ELR (cell line): ENCODE measurements at regions not wholly inside any gene's neighbourhood (a gene's known extent, or its start where the extent isn't known, plus 50 kb on each side); places are given as distances from the start of the nearest gene placed in this dataset.

Source experiments
- DNase-seq: peaks from one replicate; pipeline ENCODE4 v3.0.0-alpha.2; 2015; ENCODE audit warnings: low read depth

DNA sequence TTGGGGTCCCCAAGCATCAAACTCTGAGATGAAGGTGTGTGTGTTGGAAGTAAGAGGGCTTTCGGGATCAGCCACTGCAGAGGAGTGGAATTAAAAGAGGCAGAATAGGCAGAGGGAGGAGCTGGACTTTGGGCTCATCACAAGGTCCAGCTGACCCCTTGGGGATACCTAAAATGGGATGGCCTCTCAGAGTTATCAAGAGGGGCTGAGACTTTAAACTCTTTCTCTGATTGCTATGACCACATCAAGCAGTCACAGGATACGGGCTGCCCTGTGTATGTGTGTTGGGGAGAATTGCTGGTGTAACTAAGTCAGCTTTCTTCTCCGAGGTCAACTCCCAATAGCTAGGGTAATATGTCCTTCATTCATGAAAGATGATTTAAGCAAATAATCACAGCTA lies 127.7 kb upstream of the SLC14A2 start:
- no peak for DNase-seq

DNA sequence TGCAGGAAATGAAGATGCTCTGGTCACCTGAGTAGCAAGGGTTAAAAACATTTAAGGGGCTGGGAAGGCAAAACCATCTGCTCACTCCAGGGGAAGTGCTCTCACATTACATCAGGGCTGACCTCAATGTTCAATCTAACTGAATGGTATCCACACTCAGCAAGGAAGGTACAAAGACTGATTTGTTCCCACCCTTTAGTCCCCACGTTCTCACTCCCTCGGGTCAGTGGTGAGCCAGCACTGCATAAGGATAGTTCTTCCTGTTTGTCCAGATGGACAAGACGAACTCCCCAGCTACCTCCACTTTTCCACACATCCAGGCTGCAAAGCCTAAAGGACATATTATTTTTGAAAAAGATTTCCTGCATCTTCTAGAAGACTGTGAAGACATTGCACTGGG lies 126.6 kb upstream of the SLC14A2 start:
- no peak for DNase-seq

DNA sequence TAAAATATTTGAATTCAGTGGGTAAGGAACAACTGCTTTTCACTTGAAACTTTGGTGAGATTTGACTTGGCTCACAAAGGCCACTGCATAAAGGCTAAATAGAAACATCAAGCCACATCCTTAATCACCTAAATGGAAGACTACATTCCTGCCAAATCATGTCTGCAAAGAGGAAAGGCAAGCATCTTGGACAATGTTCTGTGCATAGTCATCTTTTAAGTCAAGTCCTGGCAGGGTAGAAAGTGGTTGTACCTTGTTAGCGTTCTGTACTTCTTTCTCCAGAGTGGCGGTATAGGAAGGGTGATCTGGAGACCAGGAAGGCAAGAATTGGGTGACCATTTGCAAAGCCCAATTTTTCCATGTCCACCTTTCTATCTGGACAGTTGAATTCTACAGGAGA lies 121.4 kb upstream of the SLC14A2 start:
- DNase-seq = no peak

DNA sequence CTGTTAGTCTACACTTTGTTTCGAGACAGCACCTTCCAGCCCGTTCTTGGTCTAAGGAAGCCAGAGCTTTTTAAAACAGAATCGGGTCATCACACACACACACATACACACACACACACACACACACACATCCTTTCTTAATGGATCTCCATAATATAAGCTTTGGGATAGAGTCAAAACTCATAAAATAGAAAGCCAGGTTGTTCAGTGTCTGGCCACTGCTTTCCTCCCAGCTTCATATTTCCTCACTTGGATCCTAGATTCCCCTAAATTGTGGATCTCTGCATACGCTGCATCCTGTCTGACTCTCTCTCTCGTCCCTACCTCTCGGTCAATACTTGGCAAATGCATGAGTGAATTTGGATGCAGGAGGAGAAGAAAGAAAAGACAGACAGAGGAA lies 120.5 kb upstream of the SLC14A2 start:
- DNase-seq = no peak

DNA sequence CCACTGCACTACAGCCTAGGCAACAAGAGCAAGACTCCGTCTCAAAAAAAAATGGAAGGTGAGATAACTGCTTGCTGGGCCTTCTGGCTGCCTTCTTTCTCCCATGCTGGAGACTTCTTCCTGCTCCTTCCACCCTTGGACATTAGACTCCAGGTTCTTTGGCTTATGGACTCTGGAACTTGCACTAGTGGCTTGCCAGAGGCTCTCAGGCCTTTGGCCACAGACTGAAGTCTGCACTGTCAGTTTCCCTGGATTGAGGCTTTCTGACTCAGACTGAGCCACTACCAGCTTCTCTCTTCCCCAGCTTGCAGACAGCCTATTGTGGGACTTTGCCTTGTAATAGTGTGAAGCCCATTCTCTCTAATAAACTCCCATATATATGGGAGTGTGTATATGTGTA lies 118.5 kb upstream of the SLC14A2 start:
- no peak for DNase-seq

DNA sequence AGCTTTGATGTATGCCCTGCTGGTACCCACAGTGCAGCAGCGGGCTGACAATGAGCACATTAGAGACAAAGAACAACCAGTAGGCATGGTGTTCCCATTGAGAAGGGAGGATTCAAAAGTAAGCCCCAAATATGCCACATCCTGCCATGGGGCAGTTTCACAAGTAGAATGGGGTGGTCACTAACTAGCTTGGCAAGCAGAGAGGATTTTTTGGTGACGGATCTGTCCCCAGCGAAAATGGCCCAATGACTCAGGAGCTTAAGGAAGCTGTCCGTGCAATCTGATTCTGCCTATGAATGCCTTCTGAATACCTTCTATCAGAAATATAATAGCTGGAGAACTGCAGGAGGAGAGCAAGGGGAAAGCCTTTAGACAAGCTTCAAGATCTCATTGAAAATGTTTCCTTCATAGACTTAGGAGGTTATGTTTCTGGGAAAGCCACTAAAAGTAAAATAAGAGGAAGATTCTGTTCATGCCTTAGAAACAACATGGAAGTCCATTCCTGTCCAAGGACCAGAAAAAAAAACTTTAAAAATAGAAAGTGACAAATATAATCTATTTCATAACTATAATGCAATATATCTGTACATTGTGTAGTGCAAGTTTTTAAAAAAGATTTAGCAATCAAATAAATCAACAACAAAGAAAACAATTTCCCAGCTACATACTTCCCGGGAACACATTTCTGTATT lies 117.5 kb upstream of the SLC14A2 start:
- DNase-seq = no peak

DNA sequence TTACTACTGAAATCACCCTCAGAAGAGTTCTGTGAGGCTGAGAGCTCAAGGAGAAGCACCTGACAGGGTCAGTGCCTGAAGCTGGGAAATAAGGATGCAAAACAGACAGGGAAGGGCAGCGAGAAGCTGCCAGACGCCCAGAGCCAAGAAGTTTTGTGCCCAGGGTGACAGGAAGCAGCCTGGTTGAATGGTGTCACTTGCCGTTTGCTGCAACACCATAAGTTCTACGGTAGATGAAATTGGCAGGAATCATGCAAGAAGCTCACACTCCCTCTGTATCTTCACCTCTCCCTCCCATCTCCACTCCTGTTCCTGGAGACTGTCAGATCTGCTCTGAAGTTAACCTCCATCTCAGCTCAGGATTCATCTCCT lies 117.0 kb upstream of the SLC14A2 start:
- no peak for DNase-seq

DNA sequence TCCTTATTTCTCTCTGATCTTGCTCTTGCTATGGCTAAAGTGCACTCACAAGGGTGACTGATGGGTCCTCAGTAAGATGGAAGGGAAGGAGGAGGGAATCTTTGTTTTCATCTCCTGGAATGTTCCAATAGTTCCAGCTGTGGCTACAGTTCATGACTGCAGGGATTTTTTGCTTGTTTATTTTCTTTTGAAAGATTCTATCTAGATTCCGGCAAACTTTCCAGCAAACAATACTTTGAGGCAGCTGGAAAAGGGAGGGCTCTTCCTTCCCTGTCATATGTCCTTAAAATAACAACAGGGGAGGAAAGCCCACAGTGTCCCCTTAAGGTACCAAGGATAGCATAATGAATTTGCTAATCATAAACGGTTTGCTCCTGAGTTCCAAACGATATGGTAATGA lies 111.3 kb upstream of the SLC14A2 start:
- no peak for DNase-seq

DNA sequence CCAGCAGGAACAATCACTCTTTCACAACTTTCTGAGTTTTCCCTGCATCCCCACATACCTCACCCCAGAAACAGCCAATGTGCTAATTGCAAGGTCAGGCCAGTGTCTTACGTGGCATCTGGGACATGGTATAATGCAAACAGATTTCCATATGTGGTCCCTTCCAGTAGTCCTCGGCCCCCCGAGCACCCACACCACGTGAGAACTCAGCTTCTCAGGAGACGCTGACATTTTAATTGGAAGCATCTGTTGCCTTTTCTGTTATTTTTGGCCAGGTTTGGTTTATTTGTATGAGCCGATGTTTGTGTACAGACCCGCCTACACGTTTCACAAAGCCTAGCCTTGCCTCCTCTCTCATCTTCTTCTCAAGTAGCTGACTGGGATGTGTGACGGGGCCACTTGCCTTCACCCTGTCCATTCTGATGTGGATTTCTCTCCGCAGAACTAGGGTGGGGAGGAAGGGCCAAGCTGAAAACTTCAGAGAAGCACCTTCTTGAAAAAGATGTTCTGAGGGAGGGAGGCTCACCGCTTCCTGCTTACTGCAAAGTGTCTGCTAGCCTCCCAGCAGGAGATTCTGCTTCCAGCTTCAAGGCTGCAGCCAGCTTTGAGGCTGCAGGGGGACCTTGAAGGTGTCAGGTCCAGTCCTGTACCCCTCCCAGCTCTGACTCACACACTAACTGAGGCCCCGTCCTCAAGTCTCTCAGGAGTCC lies 109.6 kb upstream of the SLC14A2 start:
- DNase-seq = no peak

DNA sequence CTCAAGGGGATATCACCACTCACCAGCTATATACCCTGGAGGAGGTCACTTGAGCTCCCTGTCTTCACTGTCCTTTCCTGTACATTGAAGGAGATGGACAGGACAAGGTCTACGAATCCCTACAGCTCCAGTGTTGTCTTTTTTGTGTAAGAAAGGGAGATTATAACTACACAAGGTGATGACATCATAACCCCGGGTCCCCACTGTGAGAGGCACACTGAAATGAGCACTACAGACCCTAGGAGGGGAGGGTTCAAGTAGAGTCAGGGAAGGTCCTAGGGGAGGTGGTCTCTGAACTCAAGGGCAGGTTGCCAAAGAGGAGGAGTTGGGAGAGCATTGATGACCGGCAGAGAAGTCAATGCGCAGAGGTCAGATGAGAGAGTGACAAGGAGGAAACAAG lies 108.3 kb upstream of the SLC14A2 start:
- no peak for DNase-seq

DNA sequence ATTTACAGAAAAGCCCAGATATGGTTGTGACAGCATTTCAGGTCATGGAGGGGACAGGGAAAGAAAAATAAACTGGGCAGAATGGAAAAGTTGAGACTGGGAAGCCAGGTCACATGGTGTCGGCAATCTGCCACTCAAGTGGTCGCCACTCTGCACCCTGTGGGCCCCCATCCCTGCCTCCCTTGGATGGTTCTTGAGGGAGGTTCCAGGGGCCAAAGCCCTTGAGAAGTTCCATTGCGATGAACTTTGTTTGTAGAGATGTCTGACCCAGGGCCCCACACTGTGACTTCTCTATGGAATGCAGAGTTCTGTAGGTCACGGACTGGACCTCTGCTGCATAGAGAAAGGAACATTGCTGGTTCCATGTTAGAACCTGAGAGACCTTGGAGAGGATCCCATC lies 105.7 kb upstream of the SLC14A2 start:
- no peak for DNase-seq

DNA sequence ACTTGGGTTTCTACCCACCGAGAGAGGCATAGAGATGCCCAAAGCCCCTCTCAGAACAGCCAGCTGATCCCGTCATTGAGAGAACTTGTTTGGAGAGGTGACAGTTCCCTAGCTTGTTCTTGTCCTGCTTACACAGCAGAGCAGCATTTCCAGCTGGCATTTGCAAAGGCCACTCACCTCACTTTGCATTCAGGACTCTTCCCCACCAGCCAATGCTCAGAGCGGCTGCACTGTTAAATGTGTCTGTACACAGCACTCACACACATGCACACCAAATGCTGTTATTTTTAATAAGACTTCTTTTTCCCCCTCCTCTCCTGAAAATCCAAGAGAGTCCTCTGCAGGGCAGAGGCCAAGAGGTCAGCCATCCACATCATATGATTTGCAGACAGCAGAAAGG lies 104.6 kb upstream of the SLC14A2 start:
- DNase-seq = no peak

DNA sequence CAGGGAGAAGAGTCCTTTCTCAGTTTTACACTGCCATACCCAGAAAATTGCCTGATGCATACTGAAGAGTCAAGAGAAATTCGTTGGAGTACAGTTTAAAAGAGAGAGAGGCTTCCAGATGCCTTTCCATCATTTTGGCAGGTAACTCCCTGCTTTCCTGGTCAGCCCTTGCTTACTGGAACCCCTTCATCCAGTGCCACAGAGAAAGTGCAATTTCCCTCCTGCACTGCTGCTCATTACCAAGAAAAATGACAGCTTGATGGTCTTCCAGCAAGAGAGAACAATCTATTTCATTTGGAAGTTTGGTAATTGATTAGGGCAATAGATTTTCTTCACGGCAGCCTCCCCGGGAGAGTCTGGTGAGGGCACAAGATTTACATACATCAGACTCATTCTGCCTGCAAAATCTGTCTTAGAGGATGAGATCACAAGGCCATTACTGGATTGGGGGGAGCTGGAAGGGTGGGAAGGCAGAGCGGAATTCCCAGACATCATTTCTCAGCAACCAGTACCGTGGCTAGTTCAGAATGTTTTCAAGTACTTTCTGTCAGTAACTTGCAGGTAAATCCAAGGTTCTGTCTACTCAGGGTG lies 102.8 kb upstream of the SLC14A2 start:
- DNase-seq = no peak

DNA sequence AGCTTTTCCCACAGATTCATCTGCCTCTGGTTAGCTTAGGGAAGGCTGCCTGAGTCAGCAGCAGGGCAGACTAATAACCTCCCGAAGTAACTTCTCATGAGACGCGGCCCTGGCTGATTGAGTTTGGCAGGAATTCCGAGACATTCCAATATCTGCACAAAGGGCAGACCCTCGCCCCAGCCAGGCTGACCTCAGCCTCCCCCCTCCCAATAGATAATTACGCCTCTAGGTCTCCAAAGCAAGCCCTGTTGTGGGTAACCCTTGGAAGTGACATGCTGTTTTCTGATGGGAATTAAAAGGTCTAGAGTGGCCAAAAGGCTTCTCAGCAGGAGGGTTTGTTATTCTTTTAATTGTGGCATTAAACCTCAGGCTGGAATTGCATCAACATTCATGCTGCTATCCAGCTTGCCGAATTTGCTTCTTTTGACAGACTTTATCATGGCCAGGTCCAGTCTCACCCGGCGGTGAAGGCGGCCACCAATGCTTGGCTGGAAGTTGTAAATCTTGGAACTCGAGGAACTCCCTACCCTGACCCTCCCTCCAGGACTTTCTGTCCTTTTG lies 98.0 kb upstream of the SLC14A2 start:
- DNase-seq = no peak

DNA sequence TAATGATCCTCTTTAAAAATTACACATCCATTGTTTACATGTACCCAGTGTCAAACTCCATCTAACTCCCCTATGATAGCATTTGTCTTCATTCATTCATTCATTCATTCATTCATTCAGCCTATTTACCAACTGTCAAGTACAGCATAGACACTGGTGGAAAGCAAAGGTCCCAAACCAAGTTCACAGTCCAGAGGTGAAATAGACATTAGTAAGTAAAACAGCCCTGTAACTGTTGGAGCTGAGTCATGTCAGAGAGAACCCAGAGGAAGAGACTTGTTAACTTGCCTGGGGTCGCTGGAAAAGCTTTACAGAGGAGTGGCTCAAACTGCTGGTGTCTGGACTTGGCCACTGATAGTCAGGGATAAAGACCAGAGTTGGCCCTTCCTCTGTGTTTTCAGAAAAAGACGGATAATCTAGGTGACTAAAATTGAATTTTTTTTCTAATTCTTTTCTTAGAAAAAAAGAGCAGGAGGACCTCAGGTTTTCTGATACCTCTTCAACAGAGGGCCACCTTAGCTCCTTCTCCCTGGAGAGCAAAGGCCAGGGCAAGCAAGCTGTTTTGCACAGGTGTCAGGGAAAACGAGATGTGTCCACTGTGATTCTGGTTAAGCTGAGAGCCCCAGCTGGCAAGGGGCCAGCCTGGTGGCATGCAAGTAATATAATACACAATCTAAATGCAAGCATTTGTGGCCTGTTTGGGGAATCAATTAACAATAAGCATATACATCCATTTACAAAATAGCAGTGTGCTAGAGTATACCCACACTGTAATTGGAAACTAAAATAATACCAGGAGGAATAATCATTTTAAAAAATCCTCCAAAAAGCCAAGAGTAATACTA lies 96.7 kb upstream of the SLC14A2 start:
- no peak for DNase-seq

DNA sequence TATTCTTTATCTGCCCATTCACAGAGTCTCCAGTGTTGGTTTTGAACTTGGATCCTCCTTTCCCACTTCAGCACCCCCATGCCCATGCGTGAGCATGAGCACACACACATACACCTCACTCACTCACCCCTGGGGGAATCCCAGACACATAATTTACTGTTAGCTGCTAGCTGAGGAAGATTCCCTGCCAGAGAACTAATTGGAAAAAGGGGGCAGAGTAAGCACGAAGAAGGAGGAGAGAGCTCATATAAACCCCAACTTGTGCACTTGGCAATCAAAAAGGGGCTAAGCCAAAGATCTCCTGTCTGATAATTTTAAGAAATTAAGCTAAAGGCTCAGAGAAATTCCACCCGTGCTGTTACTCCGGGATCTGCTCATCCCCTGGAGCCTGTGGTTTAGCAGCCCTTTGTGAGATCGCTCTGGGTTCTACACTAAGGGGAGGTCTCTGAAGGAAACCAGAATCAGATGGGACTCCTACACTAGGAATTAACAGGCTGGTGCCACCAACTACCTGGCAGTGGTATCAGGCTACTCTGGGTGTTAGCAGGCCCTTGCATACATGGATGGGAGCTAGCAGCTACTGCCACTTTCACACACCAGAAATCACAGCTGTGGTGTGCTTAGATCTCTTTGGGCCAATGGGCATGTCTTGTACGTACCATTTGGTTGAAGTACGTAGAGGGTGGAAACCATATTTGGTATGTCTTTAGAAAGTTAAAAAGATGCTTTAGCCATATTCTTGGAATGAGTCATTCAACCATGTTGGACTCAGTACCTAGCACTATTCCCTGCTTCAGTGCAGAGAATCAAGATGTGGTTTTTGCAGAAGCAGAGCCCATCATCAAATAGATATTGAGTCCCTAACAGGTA lies 95.6 kb upstream of the SLC14A2 start:
- DNase-seq = no peak

DNA sequence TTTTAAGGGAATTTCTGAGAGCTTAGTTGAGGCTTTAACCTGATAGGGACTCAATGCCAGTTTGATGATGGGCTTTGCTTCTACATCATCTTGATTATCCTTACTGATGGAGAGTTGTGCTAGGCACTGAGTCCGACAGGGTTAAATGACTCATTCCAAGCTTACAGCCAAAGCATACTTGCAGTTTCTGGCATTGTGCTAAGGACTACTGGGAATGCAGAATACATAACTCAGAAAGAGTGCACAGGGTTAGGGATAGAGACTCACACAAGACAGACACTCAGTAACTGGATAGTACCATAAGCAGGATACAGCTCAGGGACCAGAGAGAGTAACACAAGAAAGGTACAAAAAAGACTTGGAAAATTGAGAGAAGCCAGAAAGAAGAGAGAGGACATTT lies 94.1 kb upstream of the SLC14A2 start:
- no peak for DNase-seq

DNA sequence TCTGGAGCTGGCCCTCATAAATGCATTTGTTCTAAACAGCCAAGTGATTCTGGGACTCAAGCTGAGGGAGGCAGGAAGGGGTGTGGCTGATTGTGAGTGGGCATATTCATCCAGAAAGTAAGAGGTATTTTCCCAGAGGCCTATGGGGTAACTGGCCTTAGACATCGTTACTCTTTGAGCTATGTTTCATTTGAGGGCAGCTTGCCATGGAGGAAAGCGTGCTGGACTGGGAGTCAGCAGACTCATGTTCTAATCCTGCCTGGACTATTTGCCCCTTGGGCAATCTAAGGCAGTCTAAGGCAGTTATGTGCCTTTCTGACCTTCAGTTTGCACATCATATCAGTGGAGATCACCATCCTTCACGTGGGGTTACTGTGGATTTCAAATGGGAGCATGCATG lies 93.5 kb upstream of the SLC14A2 start:
- DNase-seq = no peak

DNA sequence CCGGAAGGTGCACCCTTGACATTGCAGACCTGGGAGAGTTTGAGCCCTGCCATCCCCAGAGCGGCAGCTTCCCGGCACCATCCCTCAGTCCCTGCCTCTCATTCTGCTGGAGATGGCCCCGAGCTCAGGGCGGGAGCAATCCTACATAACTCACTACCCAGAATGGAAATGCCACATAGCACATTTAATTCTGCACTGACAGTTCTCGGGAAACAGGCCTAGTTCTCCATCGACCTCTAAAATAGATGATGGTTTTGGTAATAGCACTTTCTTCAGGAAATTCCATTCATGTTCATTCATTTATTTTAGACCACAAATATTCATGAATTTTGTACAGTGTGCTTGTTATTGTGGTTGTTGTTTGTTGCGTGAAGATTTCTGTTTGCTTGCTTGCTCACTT lies 92.9 kb upstream of the SLC14A2 start:
- no peak for DNase-seq

DNA sequence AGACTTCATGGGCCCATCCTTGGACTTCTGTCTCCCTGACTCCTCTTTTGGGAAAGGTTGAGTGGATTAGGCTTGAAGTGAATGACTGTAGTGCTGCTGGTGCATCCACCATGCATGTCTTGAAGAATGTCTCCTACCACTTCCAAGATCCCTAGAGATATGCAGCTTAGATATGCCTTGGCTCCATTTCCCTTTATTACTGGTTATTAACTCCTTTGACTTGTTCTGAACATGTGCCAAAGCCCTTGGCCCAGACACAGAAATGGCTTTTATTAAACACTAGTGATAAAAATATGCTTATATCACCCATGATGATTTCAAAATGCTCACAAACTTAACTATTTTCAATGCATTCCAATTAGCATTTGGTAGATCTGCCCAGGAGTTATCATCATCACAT lies 90.0 kb upstream of the SLC14A2 start:
- DNase-seq = no peak

DNA sequence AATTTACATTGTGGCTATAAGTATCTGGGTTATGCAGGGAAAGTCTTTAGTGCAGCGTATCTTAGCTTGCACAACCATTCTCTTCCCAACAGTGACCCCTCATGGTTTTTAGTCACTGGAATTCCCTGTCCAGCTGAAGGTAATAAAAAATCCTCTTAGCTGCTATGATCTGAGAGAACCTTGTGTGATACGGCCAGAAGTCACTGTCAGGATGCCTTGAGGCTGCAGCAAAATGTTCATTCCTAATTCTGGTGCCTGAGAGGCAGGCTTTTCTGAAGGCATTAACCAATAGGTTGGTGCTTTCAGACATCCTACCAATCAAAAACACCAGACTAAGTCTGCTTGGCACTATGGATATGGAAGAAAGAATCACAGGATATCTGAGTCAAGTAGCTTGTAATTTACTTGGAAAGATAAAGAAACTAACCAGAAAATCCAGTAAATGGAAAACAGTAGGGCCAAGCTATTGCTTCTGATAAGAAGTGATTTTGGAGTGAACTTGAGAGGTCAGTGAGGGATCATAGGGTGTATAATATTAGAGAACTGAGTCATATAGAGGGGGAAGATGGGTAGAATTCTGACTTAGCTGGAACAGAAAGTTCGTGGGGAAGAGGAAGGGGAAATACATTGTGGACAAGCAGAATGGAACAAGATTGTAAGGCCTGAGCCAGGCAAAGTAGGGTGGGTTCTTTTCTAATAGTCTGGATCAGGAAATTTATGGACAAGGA lies 89.0 kb upstream of the SLC14A2 start:
- no peak for DNase-seq
